ENCODE measurements at regions not wholly inside any gene's neighbourhood (a gene's known extent, or its start where the extent isn't known, plus 50 kb on each side); places are given as distances from the start of the nearest gene placed in this dataset.

GRCh38 chr5:34597034-34598027 lies 58.8 kb upstream of the RAI14 start:
- TF ChIP-seq CTCF (IDR thresholded peaks at IDR 0.05) (no peak), POLR2A (IDR thresholded peaks at IDR 0.05) (no peak), EP300 (IDR thresholded peaks at IDR 0.05) (no peak)

Measured in ovary (tissue), 3 donors.